Endothelial cell of umbilical vein (primary cell): ENCODE measurements at regions not wholly inside any gene's neighbourhood (a gene's known extent, or its start where the extent isn't known, plus 50 kb on each side); places are given as distances from the start of the nearest gene placed in this dataset.
A peak's percentile ranks its signal among the peaks of the same experiment; 100 is the strongest.

Source experiments
- BruUV-seq: library from RNA; stranded (reverse); fragments of 400-500 nt; replicated peaks from 2 replicates; lab custom pipeline; 2021; lab: Mats Ljungman, UMichigan
- CTCF ChIA-PET: fragments of 300-600, 350-600 bp; sonication (Branson Sonifier 250); formaldehyde crosslinking; loops from one replicate; lab custom pipeline; 2021; ENCODE audit warnings: antibody characterized with exemption, inconsistent platforms; lab: Charles Lee
- POLR2A ChIA-PET: fragments of 300-600, 350-600 bp; sonication (Branson Sonifier 250); formaldehyde crosslinking; loops from one replicate; lab custom pipeline; 2021; ENCODE audit warnings: antibody characterized with exemption, inconsistent platforms; lab: Charles Lee
- DNase-seq: peaks from one replicate; pipeline ENCODE4 v3.0.0-alpha.2; 2011; ENCODE audit warnings: low read depth, low spot score
- FAIRE-seq: peaks from 2 replicates; lab custom pipeline; 2011; peaks lifted over from hg19 to GRCh38; lab: Jason Lieb, UNC
- H2AFZ ChIP-seq: 2 replicates; pipeline ENCODE4 v1.6.0; 2012; ENCODE audit warnings: low read depth, low read length, control low read depth, inconsistent platforms
- H3K27ac ChIP-seq: 2 replicates; pipeline ENCODE4 v1.5.1; 2011; ENCODE audit warnings: low read depth, mild to moderate bottlenecking, control low read depth, low read length, moderate library complexity; ENCODE audit not compliant: insufficient read depth
- H3K27me3 ChIP-seq, 2 experiments: 2 replicates each; pipeline versions ENCODE4 v1.6.0 to v1.6.1; 2011; ENCODE audit warnings: low read length in 2 of 2, mixed read lengths in 1 of 2; ENCODE audit not compliant: control insufficient read depth in 2 of 2, insufficient read depth in 2 of 2
- H3K36me3 ChIP-seq, 2 experiments: 2 replicates in 1 of 2; 3 replicates in 1 of 2; pipeline ENCODE4 v1.5.1; 2011; ENCODE audit warnings: low read length in 2 of 2, mild to moderate bottlenecking in 1 of 2, moderate library complexity in 1 of 2; ENCODE audit not compliant: control insufficient read depth in 2 of 2, insufficient read depth in 2 of 2; ENCODE audit errors: extremely low read depth in 1 of 2
- H3K4me1 ChIP-seq: 3 replicates; pipeline ENCODE4 v1.5.1; 2011; ENCODE audit warnings: mild to moderate bottlenecking, low read length; ENCODE audit not compliant: control insufficient read depth, insufficient read depth; ENCODE audit errors: extremely low read depth
- H3K4me2 ChIP-seq: 2 replicates; pipeline ENCODE4 v1.6.1; 2011; ENCODE audit warnings: low read length, control low read depth, mixed read lengths; ENCODE audit not compliant: insufficient read depth
- H3K4me3 ChIP-seq, 3 experiments: fragments of 200-600 bp in 1 of 3; sonication (generic), shearing (Covaris generic) in 1 of 3; replicated peaks in 1 of 3; 2 replicates each; pipeline ENCODE4 v1.5.1; 2011 to 2016; ENCODE audit warnings: control low read depth in 3 of 3, low read length in 3 of 3, mild to moderate bottlenecking in 2 of 3, inconsistent platforms in 1 of 3, low read depth in 1 of 3, moderate library complexity in 1 of 3; ENCODE audit not compliant: insufficient read depth in 1 of 3
- H3K79me2 ChIP-seq: 2 replicates; pipeline ENCODE4 v1.6.0; 2012; ENCODE audit warnings: low read length, inconsistent platforms; ENCODE audit not compliant: control insufficient read depth, insufficient read depth
- H3K9ac ChIP-seq: replicated peaks from 2 replicates; pipeline ENCODE3; 2011; ENCODE audit warnings: low read length, control low read depth; ENCODE audit not compliant: insufficient read depth; ENCODE audit errors: extremely low read depth
- H3K9me1 ChIP-seq: replicated peaks from 3 replicates; pipeline ENCODE4 v1.6.0; 2011; ENCODE audit warnings: mild to moderate bottlenecking, low read length; ENCODE audit not compliant: control insufficient read depth, insufficient read depth; ENCODE audit errors: extremely low read depth
- H3K9me3 ChIP-seq: replicated peaks from 2 replicates; pipeline ENCODE4 v1.5.1; 2012; ENCODE audit warnings: low read length, inconsistent platforms; ENCODE audit not compliant: control insufficient read depth, insufficient read depth
- H4K20me1 ChIP-seq: replicated peaks from 2 replicates; pipeline ENCODE3; 2011; ENCODE audit warnings: mild to moderate bottlenecking, low read length; ENCODE audit not compliant: control insufficient read depth, insufficient read depth; ENCODE audit errors: extremely low read depth
- EZH2 ChIP-seq: IDR thresholded peaks from 2 replicates; pipeline ENCODE4 v1.6.1; 2012; ENCODE audit warnings: borderline replicate concordance, low read depth, mild to moderate bottlenecking, moderate library complexity, low read length, inconsistent platforms; ENCODE audit not compliant: severe bottlenecking
- FOS ChIP-seq: IDR thresholded peaks from 2 replicates; pipeline ENCODE4 v1.6.1; 2011; ENCODE audit warnings: mild to moderate bottlenecking, low read length, moderate library complexity, borderline replicate concordance; ENCODE audit not compliant: insufficient read depth
- GATA2 ChIP-seq: IDR thresholded peaks from 2 replicates; pipeline ENCODE4 v1.7.0; 2011; ENCODE audit warnings: low read depth, mild to moderate bottlenecking, moderate library complexity, mixed read lengths, low read length; ENCODE audit not compliant: insufficient read length, insufficient read depth
- MYC ChIP-seq: IDR thresholded peaks from one replicate; pipeline ENCODE4 v1.6.1; 2011; ENCODE audit warnings: mild to moderate bottlenecking, low read depth, low read length
- POLR2A ChIP-seq: IDR thresholded peaks from 2 replicates; pipeline ENCODE4 v1.6.1; 2012; ENCODE audit warnings: low read depth, mild to moderate bottlenecking, control low read depth, low read length
- POLR2AphosphoS5 ChIP-seq: IDR thresholded peaks from 2 replicates; pipeline ENCODE4 v1.6.1; 2012; ENCODE audit warnings: low read depth, mild to moderate bottlenecking, control low read depth, low read length, moderate library complexity; ENCODE audit not compliant: insufficient read depth
- dilution Hi-C: fragments of 300-500 bp; cut with MboI; formaldehyde crosslinking; loops from one replicate; pipeline ENCODE4 v1.15.0; 2019; ENCODE audit warnings: low sequenced_read_pairs; ENCODE audit not compliant: extremely low pct_ligation_motif_present
- intact Hi-C: fragments of 100-400 bp; cut with micrococcal nuclease; formaldehyde crosslinking; loops from one replicate; pipeline ENCODE4 v1.10.0; 2022
- TF ChIP-seq, protein P1 (sequence below), 2 donors: IDR thresholded peaks; 1 replicate in 1 of 2; 2 replicates in 1 of 2; pipeline ENCODE4 v1.5.1; 2011; ENCODE audit warnings: low read length in 2 of 2, mild to moderate bottlenecking in 2 of 2, moderate library complexity in 2 of 2, control low read depth in 1 of 2, inconsistent platforms in 1 of 2, low read depth in 1 of 2; ENCODE audit not compliant: insufficient read depth in 1 of 2; ENCODE audit errors: extremely low read depth in 1 of 2

DNA sequence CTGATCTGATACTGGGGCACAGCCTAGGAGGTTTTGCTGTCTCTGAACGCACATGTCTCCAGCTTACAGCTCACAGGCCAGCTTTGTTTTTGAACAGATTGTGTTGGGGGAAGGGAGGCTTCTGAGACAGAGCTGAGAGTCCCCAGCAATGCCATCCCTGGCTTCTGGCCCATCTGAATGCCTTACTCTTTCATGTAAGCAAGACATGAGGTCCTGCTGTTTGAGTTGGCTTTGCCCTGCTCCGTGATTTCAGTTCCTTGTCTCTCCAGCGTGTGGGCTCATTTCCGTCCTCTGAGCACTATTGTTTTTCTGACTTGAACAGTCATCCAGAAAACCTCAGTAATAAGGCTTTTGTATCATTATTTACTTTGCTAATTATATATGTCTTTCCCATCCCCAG, 194.9 kb upstream of the TNP1 start:
- Histone ChIP-seq H4K20me1 (no peaks in the 10 kb centered on the region), H3K27me3 (no peaks in the 10 kb centered on the region), H3K4me1 (peaks cover 23% of the 10 kb centered on the region), H3K27ac (no peak overlapping the region), H2AFZ (peak overlapping the region; percentile 0), H3K36me3 (no peaks in the 10 kb centered on the region), H3K79me2 (no peaks in the 10 kb centered on the region), H3K9ac (no peak overlapping the region), H3K4me3 (no peak overlapping the region), H3K4me2 (no peak overlapping the region), H3K9me1 (no peaks in the 10 kb centered on the region), H3K9me3 (no peaks in the 10 kb centered on the region)
- BruUV-seq = no TSS peak
- intact Hi-C loops (no loop called here), dilution Hi-C loops (no loop called here)
- POLR2A ChIA-PET = no interaction called here
- TF ChIP-seq GATA2 (peak; percentile 56), POLR2AphosphoS5 (no peak), FOS (peak; percentile 38)
- TF ChIP-seq, protein P1, sequence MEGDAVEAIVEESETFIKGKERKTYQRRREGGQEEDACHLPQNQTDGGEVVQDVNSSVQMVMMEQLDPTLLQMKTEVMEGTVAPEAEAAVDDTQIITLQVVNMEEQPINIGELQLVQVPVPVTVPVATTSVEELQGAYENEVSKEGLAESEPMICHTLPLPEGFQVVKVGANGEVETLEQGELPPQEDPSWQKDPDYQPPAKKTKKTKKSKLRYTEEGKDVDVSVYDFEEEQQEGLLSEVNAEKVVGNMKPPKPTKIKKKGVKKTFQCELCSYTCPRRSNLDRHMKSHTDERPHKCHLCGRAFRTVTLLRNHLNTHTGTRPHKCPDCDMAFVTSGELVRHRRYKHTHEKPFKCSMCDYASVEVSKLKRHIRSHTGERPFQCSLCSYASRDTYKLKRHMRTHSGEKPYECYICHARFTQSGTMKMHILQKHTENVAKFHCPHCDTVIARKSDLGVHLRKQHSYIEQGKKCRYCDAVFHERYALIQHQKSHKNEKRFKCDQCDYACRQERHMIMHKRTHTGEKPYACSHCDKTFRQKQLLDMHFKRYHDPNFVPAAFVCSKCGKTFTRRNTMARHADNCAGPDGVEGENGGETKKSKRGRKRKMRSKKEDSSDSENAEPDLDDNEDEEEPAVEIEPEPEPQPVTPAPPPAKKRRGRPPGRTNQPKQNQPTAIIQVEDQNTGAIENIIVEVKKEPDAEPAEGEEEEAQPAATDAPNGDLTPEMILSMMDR (IDR thresholded peaks at IDR 0.05; ENCODE audit: extremely low read depth in 1 of 2, insufficient read depth in 1 of 2, low read depth in 1 of 2, low read length in 2 of 2) = no peak
- FAIRE-seq (peak; percentile 92), DNase-seq (peak; percentile 63)
- CTCF ChIA-PET = interaction anchor here (1.3 kb wide), 1 partner anchor 65 kb away, joined by 3 read pairs; no protein-coding TSS in a partner anchor

DNA sequence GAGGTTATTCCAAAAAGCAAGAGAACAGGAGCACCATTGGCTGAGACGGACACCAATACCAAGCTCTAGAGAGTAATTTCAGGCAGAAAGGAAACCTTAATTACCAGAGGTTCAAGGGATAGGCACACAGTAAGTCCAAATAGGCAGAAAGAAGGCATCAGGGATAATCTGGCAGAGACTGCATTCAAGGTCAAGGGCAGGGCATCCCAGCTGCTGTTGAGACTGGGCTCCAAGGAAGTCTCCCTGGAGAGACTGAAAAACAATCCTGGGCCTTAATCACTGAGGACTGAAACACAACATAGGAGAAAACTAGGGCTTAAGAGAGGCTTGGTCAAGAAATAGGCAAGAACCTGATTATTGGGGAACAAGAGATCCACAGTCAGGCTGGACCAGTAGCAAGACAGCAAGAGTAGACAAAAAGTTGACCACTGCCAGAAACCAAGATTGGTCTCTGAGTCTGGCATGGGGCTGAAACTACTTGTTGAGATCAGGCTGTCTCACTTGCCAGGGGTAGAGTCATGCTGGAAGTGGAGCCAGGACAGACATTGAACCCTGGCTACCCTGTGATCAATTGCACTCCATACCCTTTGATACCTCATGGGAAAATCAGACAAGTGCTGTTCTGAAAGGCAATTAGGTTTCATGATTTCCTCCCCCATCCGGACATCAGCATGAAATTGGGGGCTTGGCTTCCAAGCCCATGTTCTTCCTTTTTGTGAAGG, 193.2 kb upstream of the TNP1 start:
- Histone ChIP-seq H3K4me3 (no peak overlapping the region), H3K27me3 (no peaks in the 10 kb centered on the region), H3K9me1 (no peaks in the 10 kb centered on the region), H3K79me2 (no peaks in the 10 kb centered on the region), H2AFZ (no peak overlapping the region), H3K27ac (no peak overlapping the region), H3K4me1 (peaks cover 11% of the 10 kb centered on the region), H3K9me3 (no peaks in the 10 kb centered on the region), H3K36me3 (no peaks in the 10 kb centered on the region), H3K4me2 (no peak overlapping the region), H3K9ac (no peak overlapping the region), H4K20me1 (no peaks in the 10 kb centered on the region)
- intact Hi-C loops (no loop called here), dilution Hi-C loops (no loop called here)
- ChIA-PET POLR2A (no interaction called here), CTCF (interaction anchor here (0.7 to 1.5 kb wide), 2 partner anchors 97 to 113 kb away, joined by 3 to 5 read pairs; no protein-coding TSS in a partner anchor)
- no peak for TF ChIP-seq POLR2A
- TF ChIP-seq EZH2 = no peak
- TF ChIP-seq POLR2AphosphoS5 = no peak
- TF ChIP-seq MYC = no peak
- TF ChIP-seq, protein P1 (IDR thresholded peaks at IDR 0.05; ENCODE audit: extremely low read depth in 1 of 2, insufficient read depth in 1 of 2, low read depth in 1 of 2, low read length in 2 of 2) = no peak
- FAIRE-seq (no peak), DNase-seq (no peak)
- BruUV-seq = no TSS peak
